DMS 273 treated with DMSO at 0.1 percent for 48 hours (cell line): ENCODE measurements at regions not wholly inside any gene's neighbourhood (a gene's known extent, or its start where the extent isn't known, plus 50 kb on each side); places are given as distances from the start of the nearest gene placed in this dataset.
"Not testable (repeated sequence)": the region's sequence is repeated elsewhere in the genome, so short reads cannot be mapped to it uniquely, and the experiment has no call there.

Experiments used
- DNase-seq: peaks from one replicate; lab custom pipeline; 2025; lab: John Stamatoyannopoulos, UW

DNA sequence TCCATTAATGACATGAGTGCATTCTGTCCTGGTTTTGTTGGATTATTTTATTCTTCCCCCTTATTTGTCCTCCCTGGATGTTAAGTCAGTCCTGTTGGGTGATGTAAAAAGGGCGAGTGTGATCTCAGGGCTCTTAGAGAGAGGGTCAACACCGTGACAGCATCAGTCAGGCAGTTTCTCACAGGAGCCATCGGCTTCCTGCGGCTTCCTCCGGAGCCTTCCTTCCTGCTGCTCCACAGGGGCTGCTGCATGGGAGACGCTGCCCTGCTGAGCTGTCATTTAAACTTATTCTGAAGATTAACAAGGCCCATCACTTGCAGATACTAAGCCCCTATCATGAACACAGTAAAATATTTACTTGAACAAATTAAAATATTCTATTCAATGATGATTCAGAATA, 211.3 kb downstream of the SPATA31A1 start:
- not testable (repeated sequence) for DNase-seq

- not testable (repeated sequence) for DNase-seq
These were observed 211.9 kb downstream of the SPATA31A1 start for GRCh38 chr9:39567396-39567795.

- not testable (repeated sequence) for DNase-seq
These were observed 213.4 kb downstream of the SPATA31A1 start for GRCh38 chr9:39568900-39569299.

DNA sequence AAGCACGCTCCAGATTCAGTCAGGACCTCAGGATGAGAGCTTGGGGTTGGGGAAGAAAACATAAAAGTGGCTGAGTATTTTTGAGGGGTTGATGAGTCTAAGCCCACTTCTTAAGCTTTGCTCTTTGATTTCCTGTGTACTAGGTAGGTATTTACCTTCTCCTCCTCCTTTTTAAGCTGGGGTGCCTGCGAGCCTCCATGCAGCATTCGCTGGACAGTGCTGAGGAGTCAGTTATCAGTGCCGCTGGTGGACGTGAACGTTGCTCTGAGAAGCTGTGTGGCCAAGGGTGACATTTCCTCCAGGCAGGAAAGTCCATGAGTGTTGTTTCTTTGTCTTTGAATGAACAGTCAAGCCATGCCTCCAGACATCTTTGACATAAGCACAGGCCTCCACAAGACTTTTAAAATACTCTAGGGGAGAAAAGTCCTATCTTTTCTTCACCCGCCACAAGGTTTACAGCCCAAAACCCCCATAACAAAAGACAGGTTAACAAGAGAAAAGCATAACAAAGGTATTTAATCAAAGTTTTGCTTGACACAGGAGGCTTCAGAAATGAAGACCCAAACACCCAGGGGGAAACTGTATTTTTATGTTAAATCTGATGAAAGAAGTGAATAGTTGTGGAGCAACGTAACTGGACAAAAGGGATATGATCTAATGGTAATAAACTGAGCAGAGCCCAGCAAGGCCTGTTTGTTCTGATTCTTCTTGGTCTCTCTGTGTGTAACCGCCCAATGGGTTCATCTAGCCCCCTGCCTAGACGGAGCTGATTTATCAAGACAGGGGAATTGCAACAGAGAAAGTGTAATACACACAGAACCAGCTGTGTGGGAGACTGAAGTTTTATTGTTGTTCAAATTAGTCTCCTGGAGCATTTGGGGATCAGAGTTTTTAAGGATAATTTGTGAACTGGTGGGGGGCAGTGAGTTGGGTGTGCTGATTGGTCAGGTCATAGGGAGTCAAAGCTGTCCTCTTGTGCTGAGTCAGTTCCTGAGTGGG, 217.9 kb downstream of the SPATA31A1 start:
- not testable (repeated sequence) for DNase-seq

DNA sequence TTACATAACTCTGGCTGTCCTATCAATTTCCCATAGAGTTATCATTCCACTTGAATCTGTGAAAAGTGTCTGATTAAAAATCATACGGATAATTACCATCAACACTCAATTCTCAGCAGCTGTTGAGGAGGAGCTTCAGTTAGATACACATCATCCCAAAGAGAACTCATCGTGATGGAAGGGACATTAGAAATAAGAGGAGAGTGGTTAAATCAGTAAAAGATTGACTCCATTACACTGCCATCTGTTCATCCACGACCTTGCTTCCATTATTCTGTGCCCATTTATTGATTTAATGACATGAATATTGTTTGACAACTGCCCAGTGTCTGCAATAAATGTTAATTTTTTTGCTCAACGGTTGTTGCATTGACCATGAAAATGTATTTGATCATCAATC, 223.5 kb downstream of the SPATA31A1 start:
- not testable (repeated sequence) for DNase-seq

DNA sequence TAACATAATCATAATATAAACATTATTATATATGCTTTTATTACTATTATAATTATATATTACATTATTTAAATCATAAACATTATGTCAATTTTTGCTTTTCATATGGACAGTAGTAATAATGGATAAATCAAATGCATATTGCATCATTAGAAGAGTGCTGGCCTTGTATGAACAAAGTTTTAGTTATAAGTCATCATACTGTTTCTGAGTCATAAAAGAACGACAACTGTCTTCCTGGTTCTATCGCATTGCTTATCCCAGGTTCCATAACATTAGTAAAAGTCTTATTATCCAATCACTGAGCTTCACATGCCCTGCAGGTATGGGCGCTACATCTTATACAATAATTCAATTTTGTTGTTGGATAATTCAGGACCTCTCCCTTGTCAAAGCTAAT, 225.8 kb downstream of the SPATA31A1 start:
- not testable (repeated sequence) for DNase-seq

- DNase-seq = not testable (repeated sequence)
These were observed 227.4 kb downstream of the SPATA31A1 start for GRCh38 chr9:39582677-39583412.

- not testable (repeated sequence) for DNase-seq
These were observed 227.9 kb downstream of the SPATA31A1 start for GRCh38 chr9:39583413-39583747.

DNA sequence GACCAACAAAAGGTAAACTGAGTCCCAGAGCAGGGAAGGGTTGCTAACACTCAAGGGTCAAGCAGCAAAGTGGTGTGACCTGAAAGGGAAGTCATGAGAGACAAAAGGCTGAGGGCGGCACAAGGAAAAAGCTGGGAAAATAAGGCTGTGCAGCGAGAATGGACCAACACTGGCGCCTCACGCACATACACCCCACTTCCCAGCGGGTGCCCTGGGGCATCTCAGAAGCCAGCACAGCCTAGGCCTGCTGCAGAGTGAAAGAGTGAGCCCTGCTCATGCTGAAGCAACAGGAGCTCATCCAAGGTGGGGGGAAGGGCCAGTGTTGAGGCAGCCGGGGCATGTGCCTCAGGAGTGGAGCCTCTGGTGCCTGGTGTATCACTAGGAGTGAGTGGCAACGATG, 229.8 kb downstream of the SPATA31A1 start:
- not testable (repeated sequence) for DNase-seq

DNA sequence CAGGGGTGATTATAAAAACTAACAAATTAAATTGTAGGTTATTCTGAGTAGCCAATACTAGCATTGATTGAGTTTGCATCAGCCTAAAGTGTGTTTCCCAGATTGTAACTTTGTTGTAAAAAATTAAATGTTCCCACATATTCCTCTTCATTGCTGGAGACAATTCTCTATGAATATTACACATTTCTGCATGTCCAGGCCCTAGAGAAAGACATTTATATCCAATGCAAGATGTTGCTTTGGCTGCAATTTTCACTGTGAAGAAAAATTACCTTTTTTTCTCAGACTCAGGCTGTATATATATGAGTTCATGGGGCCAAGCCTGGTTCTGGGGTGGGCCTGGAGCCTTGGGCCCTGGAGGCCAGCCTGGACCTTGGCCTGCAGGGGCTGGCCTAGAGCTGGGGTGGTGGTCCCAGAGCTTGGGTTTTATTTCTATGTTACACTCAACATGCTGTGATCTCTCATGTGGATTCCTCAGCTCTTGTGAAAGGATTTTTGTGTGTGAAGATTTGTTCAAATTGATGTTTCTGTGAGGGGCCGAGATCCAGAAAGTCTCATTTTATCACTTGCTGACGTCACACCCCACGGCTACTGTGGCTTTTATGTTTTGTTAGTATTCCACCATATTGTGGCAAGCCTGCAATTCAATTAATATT, 232.5 kb downstream of the SPATA31A1 start:
- DNase-seq = no peak

GRCh38 chr9:39588500-39589137, 233.2 kb downstream of the SPATA31A1 start:
- no peak for DNase-seq

DNA sequence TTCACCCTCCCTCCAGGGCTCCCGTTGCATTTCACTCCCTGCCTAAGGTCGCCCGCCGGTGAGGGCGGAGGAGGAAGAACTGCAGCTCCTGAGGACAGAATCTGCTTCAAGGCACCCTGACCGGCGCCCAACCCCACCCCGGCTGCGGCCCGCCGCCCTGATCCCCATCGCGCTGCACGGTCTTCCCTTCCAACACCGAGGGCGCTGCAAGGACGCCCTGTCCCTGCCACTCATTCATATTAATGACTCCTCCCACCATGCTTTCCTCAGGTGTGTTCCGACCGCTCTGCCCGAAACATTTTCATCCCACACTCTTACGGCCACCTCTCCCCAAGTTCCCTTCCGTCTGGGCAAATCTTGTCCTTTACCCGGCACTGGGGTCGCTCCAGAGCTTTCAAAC, 248.6 kb downstream of the SPATA31A1 start:
- not testable (repeated sequence) for DNase-seq

DNA sequence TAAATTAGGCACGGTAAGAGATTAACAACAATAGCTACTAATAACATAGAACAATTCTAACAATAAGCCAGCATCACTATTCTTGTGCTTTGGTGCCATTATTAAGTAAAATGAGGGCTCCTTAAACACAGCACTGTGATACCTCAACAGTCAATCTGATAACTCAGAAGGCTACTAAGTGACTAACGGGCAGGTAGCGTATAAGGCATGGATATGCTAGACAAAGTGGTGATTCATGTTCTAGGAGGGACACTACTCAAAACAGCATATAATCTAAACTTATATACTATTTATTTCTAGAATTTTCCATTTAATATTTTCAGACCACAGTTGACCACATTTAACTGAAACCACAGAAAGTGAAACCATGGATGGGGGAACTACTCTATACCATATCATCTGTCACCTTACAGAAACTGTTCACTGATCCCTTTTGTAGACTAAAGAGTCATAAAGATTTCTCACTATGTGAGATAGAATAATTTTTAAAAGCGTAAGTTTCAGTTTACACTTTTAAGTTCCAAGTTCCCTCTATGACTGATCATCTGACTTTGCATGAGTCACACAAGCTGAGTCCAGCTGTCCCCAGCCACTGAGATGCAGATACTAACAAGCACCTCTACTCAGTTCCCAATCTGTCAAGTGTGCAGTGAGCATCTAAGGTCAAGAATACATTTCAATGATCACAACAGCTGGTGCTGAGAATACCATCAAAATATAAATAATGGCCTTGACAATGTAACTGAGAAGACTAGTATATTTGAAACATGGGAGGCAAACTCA, 256.2 kb downstream of the SPATA31A1 start:
- DNase-seq = not testable (repeated sequence)

DNA sequence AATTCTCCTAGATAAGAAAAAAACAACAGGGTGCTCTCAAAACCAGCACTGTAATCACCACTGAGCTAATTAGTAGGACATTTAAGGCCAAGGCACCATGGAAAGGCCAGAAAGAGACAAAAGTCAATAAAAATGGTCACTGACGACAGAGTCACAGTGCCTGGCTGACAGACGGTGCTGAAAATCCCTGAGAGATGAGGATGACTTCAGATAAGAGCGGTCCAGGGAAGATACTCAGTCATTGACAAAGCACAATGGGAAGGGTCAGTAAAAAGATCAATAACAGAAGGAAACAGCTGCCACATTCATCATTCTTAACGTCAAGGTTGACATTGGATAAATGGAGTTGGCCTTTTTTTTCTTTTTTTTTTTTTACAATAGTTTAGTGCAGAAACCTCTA, 261.0 kb downstream of the SPATA31A1 start:
- DNase-seq = not testable (repeated sequence)

DNA sequence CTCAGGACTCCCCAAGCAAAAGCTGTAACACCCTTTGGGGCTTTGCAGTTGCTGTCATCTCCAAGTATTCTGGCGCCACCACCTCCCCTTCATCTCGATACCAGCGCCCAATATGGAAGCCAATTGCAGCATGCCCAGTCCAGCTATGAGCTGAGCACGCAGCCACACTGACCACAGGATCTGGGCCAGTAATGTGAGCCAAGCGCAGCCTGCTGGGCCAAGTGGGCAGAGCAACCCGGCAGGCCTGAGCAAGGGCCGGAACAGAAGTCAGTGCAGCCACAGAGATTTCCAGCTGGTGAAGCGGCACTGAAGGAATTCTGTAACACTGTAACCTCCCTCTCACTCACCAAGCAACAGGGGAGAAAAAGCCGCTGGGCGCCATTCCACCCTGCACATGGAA, 268.6 kb downstream of the SPATA31A1 start:
- not testable (repeated sequence) for DNase-seq

- not testable (repeated sequence) for DNase-seq
These were observed 276.6 kb downstream of the SPATA31A1 start for GRCh38 chr9:39632071-39632470.

DNA sequence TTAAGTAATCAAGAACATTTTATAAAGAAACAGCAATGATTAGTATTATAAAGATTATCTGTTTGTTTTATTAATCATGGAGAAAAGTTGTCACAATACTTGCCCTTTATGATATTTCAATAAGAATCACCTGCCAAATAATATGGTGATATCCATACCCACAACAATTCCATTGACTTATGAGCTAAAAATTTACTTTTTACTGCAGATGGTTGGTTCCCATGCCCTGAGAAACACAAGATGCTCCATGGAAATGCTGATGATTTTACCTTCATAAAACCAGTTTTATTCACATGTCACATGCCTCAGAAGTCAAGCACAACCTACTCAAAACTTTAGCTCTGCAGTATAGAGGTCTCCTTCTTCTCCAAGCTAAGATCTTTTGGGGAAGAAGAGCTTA, 293.6 kb downstream of the SPATA31A1 start:
- not testable (repeated sequence) for DNase-seq

- not testable (repeated sequence) for DNase-seq
These were observed 301.6 kb downstream of the SPATA31A1 start for GRCh38 chr9:39656960-39657603.

GRCh38 chr9:39663020-39663419, 307.6 kb downstream of the SPATA31A1 start:
- DNase-seq = not testable (repeated sequence)

- DNase-seq = not testable (repeated sequence)
These were observed 308.2 kb downstream of the SPATA31A1 start for GRCh38 chr9:39663713-39664112.
